ENCODE measurements at regions not wholly inside any gene's neighbourhood (a gene's known extent, or its start where the extent isn't known, plus 50 kb on each side); places are given as distances from the start of the nearest gene placed in this dataset.

DNA sequence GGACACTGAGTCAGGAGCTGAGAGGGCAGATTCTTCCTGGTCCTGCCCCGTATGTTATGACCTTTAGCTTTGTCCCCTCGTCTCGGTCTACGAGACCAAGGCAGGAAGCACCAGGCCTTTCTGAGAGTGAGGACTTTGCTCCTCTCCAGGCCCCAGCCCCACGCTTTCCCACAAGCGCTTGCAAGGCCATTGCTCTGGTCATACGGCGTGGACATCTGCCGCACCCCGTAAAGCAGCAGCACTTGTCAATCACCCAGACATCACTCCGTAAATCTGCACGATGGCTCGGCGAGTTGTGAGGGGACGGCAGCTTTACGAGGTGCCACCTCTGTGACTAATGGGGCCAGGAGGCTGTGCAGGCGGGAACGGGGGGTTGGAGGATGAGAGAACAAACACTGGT, 100.8 kb upstream of the TWIST2 start:
- Histone ChIP-seq H3K36me3 (ENCODE audit: control insufficient read depth, insufficient read depth, low read length) (no peaks in the 10 kb centered on the region), H3K9me3 (ENCODE audit: control insufficient read depth, insufficient read depth, low read length) (peaks cover 8% of the 10 kb centered on the region; the same call in 1 of the 2 replicates), H3K9ac (ENCODE audit: low read depth, low read length) (no peak overlapping the region), H3K27ac (ENCODE audit: low read depth, low read length) (no peak overlapping the region), H3K27me3 (ENCODE audit: control insufficient read depth, insufficient read depth, low read length) (no peaks in the 10 kb centered on the region), H3K4me1 (ENCODE audit: control insufficient read depth, insufficient read depth, low read length) (no peaks in the 10 kb centered on the region), H3K4me3 (ENCODE audit: low read depth, low read length) (no peak overlapping the region)

DNA sequence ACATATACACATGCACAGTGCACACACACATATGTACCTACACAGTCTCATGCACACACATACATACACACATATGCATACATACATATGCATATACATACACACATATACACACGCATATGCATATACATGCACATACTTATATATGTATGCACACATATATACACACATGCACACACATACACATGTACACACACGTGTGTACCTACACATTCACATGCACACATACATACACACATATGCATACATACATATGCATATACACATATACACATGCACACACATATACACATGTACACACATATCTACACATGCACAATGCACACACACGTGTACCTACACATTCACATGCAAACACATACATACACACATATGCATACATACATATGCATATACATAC, 100.3 kb upstream of the TWIST2 start:
- no peak overlapping the region for H3K9ac ChIP-seq (ENCODE audit: low read depth, low read length)
- no peak overlapping the region for H3K4me3 ChIP-seq (ENCODE audit: low read depth, low read length)
- no peaks in the 10 kb centered on the region for H3K4me1 ChIP-seq (ENCODE audit: control insufficient read depth, insufficient read depth, low read length)
- no peak overlapping the region for H3K27ac ChIP-seq (ENCODE audit: low read depth, low read length)
- H3K9me3 ChIP-seq (ENCODE audit: control insufficient read depth, insufficient read depth, low read length), result peaks cover 8% of the 10 kb centered on the region; the same call in 1 of the 2 replicates
- H3K27me3 ChIP-seq (ENCODE audit: control insufficient read depth, insufficient read depth, low read length), result no peaks in the 10 kb centered on the region
- H3K36me3 ChIP-seq (ENCODE audit: control insufficient read depth, insufficient read depth, low read length), result no peaks in the 10 kb centered on the region

DNA sequence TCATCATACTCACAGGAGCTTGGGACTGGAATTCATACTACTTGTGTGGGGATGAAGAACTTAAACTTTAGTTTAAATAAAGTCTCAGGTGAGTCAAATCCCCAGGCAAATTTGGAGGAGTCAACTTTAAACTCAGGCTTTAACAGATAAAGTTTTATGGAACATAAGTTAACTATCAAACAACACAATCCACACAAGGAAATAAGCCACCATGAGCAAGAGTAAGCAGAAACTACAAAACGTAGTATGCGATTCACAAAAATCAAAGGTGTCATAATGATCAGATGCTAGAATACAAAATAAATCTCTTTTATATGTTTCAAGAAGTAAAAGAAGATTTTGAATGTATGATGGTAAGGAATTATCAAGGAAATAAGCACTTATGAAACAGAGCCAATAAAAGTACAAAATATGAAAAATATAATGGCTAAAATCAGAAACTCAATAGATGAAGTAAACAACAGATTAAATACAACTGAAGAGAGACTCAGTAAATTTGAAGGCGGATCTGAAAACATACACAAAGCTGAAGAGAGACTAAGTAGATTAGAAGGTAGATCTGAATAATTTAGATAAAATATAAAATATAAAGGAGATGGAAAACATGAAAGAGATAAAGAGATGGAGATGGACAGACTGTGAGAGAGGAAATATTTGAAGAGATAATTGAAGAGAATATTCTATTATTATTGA, 97.5 kb upstream of the TWIST2 start:
- no peak overlapping the region for H3K27ac ChIP-seq (ENCODE audit: low read depth, low read length)

DNA sequence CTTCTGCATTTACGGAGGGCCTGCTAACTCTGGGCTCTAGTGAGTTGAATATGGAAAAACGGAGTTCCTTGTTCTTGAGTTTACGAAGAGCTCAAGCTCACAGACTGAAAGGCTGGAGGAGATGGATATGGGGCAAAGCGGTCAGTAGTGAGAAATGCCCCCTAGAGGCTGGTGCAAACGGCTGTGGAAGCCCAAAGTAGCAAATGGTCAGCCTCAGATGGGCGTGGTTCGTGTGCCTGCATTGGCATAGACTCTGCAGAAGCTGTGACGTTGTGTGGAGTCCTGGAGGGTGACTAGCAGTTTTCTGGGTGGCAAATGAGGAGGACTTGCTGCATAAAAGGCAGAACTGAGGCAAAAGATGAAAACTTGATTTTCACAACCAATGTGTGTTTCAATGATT, 93.6 kb upstream of the TWIST2 start:
- no peaks in the 10 kb centered on the region for H3K36me3 ChIP-seq (ENCODE audit: control insufficient read depth, insufficient read depth, low read length)
- no peaks in the 10 kb centered on the region for H3K9me3 ChIP-seq (ENCODE audit: control insufficient read depth, insufficient read depth, low read length)

More for the DNA sequence above, 97.5 kb upstream of the TWIST2 start:
- Histone ChIP-seq H3K4me1 (ENCODE audit: control insufficient read depth, insufficient read depth, low read length) (no peaks in the 10 kb centered on the region), H3K9me3 (ENCODE audit: control insufficient read depth, insufficient read depth, low read length) (peaks cover 8% of the 10 kb centered on the region; the same call in 1 of the 2 replicates), H3K27me3 (ENCODE audit: control insufficient read depth, insufficient read depth, low read length) (no peaks in the 10 kb centered on the region), H3K4me3 (ENCODE audit: low read depth, low read length) (no peak overlapping the region), H3K36me3 (ENCODE audit: control insufficient read depth, insufficient read depth, low read length) (no peaks in the 10 kb centered on the region), H3K9ac (ENCODE audit: low read depth, low read length) (no peak overlapping the region)

DNA sequence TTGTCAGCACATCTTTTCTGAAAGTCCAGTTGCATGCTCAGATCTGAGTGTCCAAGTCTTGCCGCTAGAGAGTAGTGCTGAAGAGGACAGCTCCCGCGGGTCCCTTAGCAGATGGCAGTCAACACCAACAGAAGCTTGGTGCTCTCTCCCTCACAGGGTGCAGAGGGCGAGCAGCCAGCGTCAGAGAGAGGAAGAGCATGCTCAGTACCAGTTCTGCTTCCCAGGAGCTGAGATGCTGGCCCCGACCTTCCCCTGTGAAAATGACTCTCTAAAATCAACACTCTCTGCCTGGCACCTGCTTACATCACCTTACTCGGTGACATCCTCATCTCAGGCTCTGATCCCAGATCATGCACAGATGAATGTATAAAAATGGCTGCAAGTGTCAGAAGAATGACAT, 86.0 kb upstream of the TWIST2 start:
- no peak overlapping the region for H3K4me3 ChIP-seq (ENCODE audit: low read depth, low read length)
- no peak overlapping the region for H3K9ac ChIP-seq (ENCODE audit: low read depth, low read length)
- no peaks in the 10 kb centered on the region for H3K36me3 ChIP-seq (ENCODE audit: control insufficient read depth, insufficient read depth, low read length)
- no peaks in the 10 kb centered on the region for H3K4me1 ChIP-seq (ENCODE audit: control insufficient read depth, insufficient read depth, low read length)
- H3K9me3 ChIP-seq (ENCODE audit: control insufficient read depth, insufficient read depth, low read length), result no peaks in the 10 kb centered on the region
- H3K27me3 ChIP-seq (ENCODE audit: control insufficient read depth, insufficient read depth, low read length), result no peaks in the 10 kb centered on the region
- no peak overlapping the region for H3K27ac ChIP-seq (ENCODE audit: low read depth, low read length)

More for the DNA sequence above, 93.6 kb upstream of the TWIST2 start:
- Histone ChIP-seq H3K4me3 (ENCODE audit: low read depth, low read length) (no peak overlapping the region), H3K27me3 (ENCODE audit: control insufficient read depth, insufficient read depth, low read length) (no peaks in the 10 kb centered on the region), H3K9ac (ENCODE audit: low read depth, low read length) (no peak overlapping the region), H3K27ac (ENCODE audit: low read depth, low read length) (no peak overlapping the region), H3K4me1 (ENCODE audit: control insufficient read depth, insufficient read depth, low read length) (no peaks in the 10 kb centered on the region)

DNA sequence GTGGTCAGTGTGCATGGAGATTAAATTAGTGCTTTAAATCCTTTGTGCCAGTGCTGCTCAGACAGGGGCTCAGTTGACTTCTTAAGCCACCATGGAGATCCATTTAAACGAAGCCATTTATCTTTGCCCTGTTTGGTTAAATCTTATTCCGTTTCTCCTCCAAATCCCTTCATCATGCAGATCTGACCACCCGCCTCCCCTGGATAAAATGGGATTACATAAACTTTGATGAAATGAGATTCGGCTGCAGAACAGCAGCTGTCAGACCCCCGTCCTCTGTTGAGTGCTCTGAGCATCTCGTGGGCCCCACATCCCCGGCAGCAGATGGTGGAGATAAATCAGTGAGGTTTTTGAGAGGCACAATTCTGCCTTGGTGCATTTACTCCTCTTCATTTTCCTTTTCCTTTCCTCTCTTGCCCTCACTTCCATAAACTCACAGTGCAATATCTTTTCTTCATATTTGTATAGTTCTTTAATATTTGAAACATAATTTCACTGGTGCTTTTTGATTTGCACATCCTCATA, 84.4 kb upstream of the TWIST2 start:
- Histone ChIP-seq H3K27me3 (ENCODE audit: control insufficient read depth, insufficient read depth, low read length) (peaks cover 4% of the 10 kb centered on the region), H3K9ac (ENCODE audit: low read depth, low read length) (no peak overlapping the region), H3K36me3 (ENCODE audit: control insufficient read depth, insufficient read depth, low read length) (no peaks in the 10 kb centered on the region), H3K9me3 (ENCODE audit: control insufficient read depth, insufficient read depth, low read length) (no peaks in the 10 kb centered on the region), H3K27ac (ENCODE audit: low read depth, low read length) (no peak overlapping the region), H3K4me3 (ENCODE audit: low read depth, low read length) (no peak overlapping the region), H3K4me1 (ENCODE audit: control insufficient read depth, insufficient read depth, low read length) (no peaks in the 10 kb centered on the region)

DNA sequence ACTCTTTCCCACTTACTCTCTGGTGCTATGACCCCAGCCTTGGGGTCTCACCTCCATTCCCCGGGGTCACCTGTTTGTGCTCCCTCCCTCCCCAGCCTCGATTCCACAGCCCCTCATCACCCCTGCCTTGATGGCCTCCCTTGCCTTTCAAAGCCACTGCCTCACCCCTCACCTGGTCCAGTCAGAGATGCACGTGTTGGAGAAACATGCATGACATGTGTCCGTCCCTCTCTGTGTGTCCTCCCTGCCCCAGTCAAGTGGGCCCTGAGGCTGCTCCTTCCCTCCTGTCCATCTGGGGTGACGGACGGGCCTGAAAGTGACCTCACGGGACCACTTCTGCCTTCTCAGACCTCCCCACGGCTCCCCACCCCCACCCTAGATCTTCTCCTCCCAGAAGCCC, 82.3 kb upstream of the TWIST2 start:
- Histone ChIP-seq H3K4me3 (ENCODE audit: low read depth, low read length) (no peak overlapping the region), H3K27ac (ENCODE audit: low read depth, low read length) (no peak overlapping the region), H3K27me3 (ENCODE audit: control insufficient read depth, insufficient read depth, low read length) (peaks cover 4% of the 10 kb centered on the region), H3K9ac (ENCODE audit: low read depth, low read length) (no peak overlapping the region), H3K9me3 (ENCODE audit: control insufficient read depth, insufficient read depth, low read length) (no peaks in the 10 kb centered on the region), H3K4me1 (ENCODE audit: control insufficient read depth, insufficient read depth, low read length) (no peaks in the 10 kb centered on the region), H3K36me3 (ENCODE audit: control insufficient read depth, insufficient read depth, low read length) (no peaks in the 10 kb centered on the region)

DNA sequence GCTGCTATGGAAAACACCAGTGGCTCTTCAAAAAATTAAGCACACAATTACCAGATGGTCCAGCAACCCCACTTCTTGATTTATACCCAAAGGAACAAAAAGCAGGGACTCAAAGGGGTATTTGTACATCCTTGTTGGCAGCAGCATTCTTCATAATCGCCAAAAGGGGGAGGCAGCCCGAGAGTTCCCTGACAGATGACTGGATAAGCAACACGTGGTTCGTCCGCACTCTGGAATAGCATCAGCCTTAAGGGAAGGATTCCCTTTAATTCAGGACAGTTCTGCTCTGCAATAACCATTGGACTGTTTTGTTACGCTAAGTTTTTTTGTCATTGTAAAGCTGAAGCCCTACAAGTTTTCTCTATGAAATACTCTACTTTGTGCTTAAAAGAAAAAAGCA, 76.7 kb upstream of the TWIST2 start:
- Histone ChIP-seq H3K9ac (ENCODE audit: low read depth, low read length) (no peak overlapping the region), H3K27ac (ENCODE audit: low read depth, low read length) (no peak overlapping the region), H3K9me3 (ENCODE audit: control insufficient read depth, insufficient read depth, low read length) (no peaks in the 10 kb centered on the region; the same call in 1 of the 2 replicates), H3K27me3 (ENCODE audit: control insufficient read depth, insufficient read depth, low read length) (peaks cover 8% of the 10 kb centered on the region), H3K4me3 (ENCODE audit: low read depth, low read length) (no peak overlapping the region), H3K36me3 (ENCODE audit: control insufficient read depth, insufficient read depth, low read length) (no peaks in the 10 kb centered on the region), H3K4me1 (ENCODE audit: control insufficient read depth, insufficient read depth, low read length) (peaks cover 4% of the 10 kb centered on the region; the same call in 1 of the 2 replicates)

DNA sequence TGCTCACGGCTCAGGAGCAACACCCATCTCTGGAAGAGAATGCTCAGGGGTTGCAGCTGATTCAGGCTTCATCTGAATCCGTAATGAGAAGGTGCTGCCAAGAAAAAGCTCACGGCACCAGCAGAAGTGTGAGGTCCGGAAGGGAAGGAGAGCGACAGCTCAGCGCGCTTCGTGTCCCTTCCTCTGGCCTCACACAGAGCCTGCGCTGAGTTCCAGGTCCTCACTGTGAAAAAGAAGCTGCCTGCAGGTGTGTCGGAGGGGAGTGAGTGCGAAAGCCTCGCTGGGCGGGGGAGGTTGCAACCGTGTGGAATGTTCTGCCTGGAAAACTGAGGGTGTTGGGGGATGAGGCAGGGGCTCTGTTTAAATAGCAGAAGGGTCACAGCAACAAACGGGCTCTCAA, 76.2 kb upstream of the TWIST2 start:
- Histone ChIP-seq H3K27ac (ENCODE audit: low read depth, low read length) (no peak overlapping the region), H3K36me3 (ENCODE audit: control insufficient read depth, insufficient read depth, low read length) (no peaks in the 10 kb centered on the region), H3K4me3 (ENCODE audit: low read depth, low read length) (no peak overlapping the region), H3K27me3 (ENCODE audit: control insufficient read depth, insufficient read depth, low read length) (peaks cover 8% of the 10 kb centered on the region), H3K9ac (ENCODE audit: low read depth, low read length) (no peak overlapping the region), H3K9me3 (ENCODE audit: control insufficient read depth, insufficient read depth, low read length) (no peaks in the 10 kb centered on the region; the same call in 1 of the 2 replicates), H3K4me1 (ENCODE audit: control insufficient read depth, insufficient read depth, low read length) (peaks cover 4% of the 10 kb centered on the region; the same call in 1 of the 2 replicates)

DNA sequence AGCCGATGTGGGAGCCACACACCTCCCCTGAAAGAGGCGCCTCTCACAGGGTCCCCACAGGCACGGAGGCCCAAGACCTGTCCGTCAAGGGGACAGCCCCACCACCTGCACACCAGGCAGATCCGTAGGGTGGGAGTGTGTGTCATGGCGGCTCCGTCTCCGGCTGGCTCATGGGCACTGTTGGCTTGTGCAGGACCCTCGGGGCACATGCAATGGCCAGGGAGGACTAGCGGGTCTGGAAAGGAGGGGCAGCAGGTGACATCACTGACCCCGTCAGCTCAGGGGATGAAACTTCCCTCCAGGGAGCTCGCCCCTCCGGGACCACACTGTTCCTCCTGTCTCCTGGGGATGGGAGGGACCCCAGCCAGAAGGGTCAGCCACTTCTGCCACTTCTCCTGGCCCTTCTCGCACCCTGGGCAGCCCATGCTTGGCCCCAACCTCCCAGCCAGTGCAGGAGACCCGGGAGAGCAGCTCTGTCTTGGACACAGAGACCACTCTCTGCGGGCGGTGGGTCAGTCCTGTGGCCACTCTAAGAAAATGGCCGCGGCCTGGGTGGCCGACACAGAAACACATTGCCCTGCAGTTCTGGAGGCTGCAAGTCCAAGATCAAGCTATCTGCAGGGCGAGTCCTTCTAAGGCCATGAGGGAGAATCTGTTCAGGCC, 75.1 kb upstream of the TWIST2 start:
- no peak overlapping the region for H3K9ac ChIP-seq (ENCODE audit: low read depth, low read length)
- H3K4me1 ChIP-seq (ENCODE audit: control insufficient read depth, insufficient read depth, low read length), result peaks cover 4% of the 10 kb centered on the region; the same call in 1 of the 2 replicates
- peaks cover 8% of the 10 kb centered on the region for H3K27me3 ChIP-seq (ENCODE audit: control insufficient read depth, insufficient read depth, low read length)
- no peak overlapping the region for H3K4me3 ChIP-seq (ENCODE audit: low read depth, low read length)
- H3K9me3 ChIP-seq (ENCODE audit: control insufficient read depth, insufficient read depth, low read length), result no peaks in the 10 kb centered on the region; the same call in 1 of the 2 replicates
- no peaks in the 10 kb centered on the region for H3K36me3 ChIP-seq (ENCODE audit: control insufficient read depth, insufficient read depth, low read length)
- no peak overlapping the region for H3K27ac ChIP-seq (ENCODE audit: low read depth, low read length)

DNA sequence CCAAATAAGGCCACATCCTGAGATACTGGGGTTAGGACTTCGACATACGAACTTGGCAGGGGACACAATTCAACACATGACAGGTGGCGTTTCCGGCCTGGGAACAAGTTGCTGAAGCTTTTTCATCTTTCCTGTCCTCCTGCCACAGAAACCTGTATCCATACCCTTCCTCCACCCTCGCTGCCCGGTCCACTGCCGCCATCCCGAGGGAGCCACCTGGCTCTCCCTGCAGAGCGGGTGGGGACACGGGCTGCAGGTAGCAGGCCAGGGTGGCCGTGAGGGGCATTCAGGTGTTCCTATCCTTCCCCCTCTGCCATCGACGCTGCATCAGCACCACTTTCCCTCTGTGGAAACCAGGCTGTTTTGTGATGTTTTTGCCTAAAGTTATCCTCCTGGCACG, 74.4 kb upstream of the TWIST2 start:
- Histone ChIP-seq H3K4me3 (ENCODE audit: low read depth, low read length) (no peak overlapping the region), H3K36me3 (ENCODE audit: control insufficient read depth, insufficient read depth, low read length) (no peaks in the 10 kb centered on the region), H3K4me1 (ENCODE audit: control insufficient read depth, insufficient read depth, low read length) (peaks cover 4% of the 10 kb centered on the region; the same call in 1 of the 2 replicates), H3K9me3 (ENCODE audit: control insufficient read depth, insufficient read depth, low read length) (no peaks in the 10 kb centered on the region; the same call in 1 of the 2 replicates), H3K27ac (ENCODE audit: low read depth, low read length) (no peak overlapping the region), H3K27me3 (ENCODE audit: control insufficient read depth, insufficient read depth, low read length) (peaks cover 5% of the 10 kb centered on the region), H3K9ac (ENCODE audit: low read depth, low read length) (no peak overlapping the region)

Data from HUES48 (cell line).